AG08395 (cell line): ENCODE measurements at regions not wholly inside any gene's neighbourhood (a gene's known extent, or its start where the extent isn't known, plus 50 kb on each side); places are given as distances from the start of the nearest gene placed in this dataset.
"Not testable (repeated sequence)": the region's sequence is repeated elsewhere in the genome, so short reads cannot be mapped to it uniquely, and the experiment has no call there.

ENCODE experiments used
- DNase-seq: peaks from one replicate; pipeline ENCODE4 v3.0.0; 2012; ENCODE audit warnings: mixed read lengths, low spot score

DNA sequence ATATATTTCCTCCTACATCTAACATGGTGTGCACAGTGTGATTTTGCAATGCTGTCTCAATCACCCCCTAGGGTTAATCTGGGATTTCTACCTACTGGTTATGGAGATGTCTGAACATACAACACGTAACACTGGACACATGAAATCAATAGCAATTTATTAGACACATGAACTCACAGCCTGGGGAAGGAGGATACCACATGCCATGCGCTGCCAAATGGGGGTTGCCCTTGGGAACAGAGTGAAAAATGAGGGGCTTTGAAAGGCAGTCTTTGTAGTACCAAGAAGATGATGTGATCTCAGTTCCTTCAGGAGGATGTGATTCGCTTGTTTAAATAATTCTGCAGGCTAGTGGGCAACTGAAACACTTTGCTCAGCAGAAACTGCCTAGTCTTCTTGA is 253.6 kb upstream of the LRRC4C start:
- DNase-seq, result no peak

DNA sequence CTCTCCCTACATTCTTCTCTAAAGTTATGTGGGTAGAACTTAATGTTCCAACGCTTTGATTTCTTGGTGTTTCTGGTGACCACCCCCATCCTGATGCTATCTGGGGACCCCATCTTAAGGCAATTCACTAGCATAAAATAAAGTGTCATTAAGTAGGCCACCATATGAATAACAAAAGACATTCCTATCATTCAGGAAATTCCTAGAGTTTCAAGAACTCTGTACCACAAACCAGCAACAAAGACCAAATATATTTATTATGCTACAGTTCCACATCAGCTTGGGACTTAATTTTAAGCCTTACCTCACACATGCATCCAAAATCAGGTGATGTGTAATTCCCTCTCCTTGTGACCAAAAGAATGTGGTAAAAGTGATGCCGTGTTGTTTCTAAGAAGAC is 254.6 kb upstream of the LRRC4C start:
- no peak for DNase-seq

DNA sequence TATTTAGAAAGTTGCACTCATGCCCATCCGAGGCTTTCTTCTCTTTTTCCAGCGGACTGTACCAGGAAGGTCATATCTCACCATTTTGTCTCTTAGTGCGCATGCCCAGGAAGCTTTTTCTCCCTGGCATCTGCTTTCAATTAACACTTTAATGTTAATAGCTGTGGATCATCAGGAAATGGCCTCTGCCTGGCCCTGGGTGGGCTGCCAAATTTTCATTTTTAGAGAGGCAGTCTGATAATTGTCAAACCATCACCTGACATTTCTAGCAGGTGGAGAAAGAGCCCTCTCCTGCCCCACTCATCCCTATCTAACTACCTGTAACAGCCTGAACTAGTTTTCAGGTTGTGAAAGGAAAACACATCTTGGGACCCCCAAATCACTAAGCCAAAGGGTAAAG is 257.4 kb upstream of the LRRC4C start:
- DNase-seq, result no peak

DNA sequence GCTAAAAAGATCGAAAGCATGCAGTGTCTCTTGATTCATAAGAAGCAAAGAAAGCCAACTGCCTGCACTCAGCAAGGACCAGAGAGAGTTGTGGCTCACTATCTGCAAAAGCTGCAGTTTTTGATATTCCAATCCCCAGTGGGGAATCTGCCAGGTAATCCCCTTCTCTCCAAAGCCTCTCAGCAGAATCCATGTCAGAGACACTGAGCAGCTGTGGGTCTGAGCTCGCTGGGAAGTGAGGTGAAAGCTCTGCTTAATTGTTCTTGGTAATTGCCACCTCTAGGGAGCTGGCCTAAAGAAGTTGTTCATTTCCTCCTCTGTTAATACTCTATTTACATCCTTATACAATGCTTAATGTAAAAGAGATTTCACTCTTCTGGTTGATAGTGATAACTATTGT is 261.3 kb upstream of the LRRC4C start:
- DNase-seq, result no peak

DNA sequence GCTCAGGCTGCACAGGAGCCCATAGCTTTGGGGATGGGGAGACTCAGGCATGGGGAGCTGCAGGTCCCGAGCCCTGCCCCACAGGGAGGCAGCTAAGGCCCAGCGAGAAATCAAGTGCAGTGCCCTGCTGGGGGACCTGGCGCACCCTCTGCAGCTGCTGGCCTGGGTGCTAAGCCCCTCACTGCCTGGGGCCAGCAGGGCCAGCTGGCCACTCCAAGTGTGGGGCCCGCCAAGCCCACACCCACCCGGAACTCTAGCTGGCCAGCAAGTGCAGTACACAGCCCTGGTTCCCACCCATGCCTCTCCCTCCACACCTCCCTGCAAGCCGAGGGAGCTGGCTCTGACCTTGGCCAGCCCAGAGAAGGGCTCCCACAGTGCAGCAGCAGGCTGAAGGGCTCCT is 268.7 kb upstream of the LRRC4C start:
- not testable (repeated sequence) for DNase-seq

DNA sequence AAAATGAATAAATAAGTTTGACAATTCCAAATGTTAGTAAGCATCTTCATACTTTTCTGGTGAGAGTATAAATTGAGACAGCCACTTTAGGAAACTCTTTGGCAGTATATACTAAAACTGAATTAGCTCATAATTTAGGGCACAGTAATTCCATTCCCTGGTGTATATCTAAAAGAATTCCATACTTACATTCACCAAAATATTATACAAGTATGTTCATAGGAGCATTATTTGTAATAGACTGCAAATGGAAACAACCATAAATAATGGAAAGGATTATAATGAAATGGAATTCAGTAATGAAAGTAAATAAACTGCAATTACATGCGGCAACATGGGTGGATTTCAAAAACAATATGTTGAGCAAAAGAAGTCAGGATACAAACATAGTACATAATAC is 315.8 kb upstream of the LRRC4C start:
- DNase-seq, result no peak

DNA sequence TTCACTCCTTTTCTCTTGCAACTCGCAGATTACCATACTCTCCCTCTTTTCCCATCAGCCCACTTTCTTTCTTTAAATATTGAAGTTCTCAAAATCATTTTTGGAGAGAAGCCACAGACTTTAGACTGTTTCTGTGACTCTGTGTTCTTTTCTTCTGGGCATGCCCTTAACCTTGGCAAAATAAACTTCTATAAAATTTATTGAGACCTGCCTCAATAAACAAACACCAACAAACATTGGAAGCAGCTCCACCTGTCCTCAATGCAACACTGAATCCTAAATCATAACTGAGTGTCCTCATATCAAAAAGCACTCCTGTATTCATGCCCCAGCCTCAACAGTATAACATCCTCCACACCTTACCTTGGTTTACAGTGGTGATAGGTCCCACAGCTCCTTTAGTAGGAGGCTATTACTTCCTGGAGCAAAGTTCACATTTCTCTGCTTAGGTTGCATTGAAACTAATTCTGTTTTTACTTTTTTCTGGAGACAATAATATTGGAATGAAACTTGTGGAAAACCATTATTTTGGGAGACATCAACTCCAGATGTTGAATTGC is 320.0 kb upstream of the LRRC4C start:
- DNase-seq, result no peak

DNA sequence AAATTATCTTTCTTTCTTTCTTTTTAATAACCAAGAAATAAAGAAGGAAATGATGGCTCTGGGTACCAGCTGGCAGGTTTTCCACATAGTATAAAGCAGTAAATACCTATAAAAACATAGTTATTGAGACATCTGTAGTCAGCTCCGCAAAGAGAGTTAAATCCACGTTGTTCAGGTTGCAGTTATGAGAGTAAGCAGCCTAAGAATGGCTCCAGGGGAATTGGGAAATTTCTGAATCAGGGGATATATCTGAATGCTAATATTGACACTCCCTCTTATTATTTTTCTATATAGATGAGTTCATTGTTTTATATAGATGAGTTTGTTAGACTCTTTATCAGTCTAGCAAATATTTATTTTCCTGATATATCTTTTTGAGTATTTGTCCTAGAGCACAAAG is 322.0 kb upstream of the LRRC4C start:
- DNase-seq, result no peak

DNA sequence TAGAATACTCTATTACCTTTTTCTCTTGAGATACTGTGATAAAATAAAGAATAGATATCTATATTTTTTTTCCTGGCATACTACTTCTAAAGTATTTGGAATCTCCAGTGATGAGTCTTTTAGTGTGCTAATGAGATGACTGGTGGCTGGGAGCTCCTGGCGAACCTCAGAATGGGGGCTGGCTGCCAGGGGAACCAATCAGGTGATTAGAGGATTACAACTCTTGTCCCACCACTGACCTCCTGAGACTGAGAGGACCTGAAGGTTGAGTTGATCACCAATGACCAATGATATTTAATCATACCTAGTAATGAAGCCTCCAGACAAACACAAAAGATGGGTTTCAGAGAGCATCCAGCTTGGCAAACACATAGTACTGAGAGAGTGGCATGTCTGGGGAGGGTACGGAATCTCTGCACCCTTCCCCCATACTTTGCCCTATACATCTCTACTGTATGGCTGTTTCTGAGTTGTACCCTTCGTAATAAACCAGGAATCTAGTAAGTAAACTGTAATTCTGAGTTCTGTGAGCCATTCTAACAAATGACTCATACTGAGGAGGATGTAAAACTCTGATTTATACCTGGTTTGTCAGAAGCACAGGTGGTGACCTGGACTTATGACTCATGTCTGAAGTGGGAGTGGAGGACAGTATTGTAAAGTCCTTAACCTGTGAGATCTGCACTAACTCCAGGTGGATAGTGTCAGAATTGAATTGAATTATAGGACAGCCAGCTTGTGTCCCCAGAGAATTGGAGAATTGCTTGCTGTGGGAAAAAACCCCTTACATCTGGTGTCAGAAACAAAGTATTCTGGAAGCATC is 325.3 kb upstream of the LRRC4C start:
- no peak for DNase-seq

DNA sequence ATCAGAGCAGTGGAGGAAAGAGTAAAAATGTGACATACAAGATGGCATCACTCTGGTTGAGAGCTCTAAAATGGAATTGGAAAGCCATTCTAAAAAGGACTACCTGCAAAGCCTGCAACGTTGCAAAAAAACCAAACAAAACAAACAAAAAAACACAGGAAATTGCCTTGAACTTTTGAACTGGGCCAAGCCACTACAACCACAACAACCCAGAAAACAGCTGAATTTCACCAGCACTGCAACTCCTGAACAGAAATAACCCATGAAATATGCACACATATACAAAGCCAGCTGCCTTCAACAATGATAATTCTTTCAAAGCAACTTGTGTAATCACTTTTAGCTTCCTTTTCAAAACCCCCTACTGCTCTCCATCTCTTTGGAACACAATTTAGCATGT is 326.6 kb upstream of the LRRC4C start:
- DNase-seq, result no peak

DNA sequence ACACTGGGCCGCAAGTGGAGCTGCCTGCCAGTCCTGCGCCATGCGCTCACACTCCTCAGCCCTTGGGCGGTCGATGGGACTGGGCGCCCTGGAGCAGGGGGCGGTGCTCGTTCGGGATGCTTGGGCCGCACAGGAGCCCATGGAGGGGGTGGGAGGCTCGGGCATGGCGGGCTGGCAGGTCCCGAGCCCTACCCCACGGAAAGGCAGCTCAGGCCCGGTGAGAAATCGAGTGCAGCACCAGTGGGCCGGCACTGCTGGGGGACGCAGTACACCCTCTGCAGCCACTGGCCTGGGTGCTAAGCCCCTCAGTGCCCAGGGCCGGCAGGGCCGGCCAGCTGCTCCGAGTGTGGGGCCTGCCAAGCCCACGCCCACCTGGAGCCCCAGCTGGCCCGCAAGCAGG is 328.7 kb upstream of the LRRC4C start:
- no peak for DNase-seq

DNA sequence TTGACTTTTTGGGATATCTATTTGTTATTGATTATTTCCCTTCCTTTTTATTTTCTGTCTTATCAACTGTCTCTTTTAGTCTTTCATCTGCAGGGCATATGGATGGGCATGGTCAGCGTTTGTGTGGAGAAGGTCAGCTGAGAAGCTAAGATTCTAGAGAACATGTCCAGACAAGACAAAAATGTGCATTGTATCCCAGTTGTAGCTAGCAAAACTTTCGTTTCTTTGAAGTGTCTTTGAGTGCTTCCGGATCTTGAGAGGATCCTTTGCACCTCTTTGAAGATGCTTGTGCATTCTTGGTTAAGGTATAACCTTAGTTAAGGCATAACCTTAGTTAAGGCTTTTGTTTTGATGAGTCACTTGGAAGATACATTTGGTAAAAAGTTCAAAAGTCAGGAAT is 329.9 kb upstream of the LRRC4C start:
- no peak for DNase-seq

DNA sequence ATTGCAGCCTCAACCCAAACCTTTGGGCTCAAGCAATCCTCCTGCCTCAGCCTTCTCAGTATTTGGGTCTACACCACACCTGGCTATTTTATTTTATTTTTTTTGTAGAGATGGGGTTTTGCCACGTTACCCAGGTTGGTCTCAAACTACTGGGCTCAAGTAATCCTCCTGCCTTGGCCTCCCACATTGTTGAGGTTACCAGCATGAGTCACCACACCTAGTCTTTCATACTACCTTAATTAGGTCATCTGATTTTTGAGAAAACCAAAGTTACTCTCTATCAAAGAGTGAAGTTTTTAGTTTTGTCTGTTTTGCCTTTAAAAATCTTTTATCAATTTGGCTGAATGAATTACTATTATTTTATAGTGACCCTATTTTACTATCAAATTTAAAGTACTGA is 335.6 kb upstream of the LRRC4C start:
- no peak for DNase-seq

DNA sequence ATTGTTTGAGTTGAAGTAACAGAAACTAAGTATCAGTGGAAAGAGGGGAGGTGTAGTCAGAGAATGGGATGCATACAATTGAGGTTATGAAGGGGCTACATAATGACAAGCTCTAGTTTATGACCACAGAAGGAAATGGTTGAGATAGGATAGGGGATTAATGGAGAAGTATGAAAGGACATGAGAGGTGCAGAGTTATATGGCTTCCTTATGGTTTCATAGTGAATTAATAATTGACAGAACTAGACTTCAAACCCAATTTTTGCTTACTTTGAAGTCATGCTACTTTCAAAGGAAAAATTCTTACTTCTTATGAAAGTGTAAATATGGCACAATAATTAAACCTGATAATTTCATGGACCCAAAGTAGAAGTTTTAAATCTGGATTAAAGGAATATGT is 340.3 kb upstream of the LRRC4C start:
- DNase-seq, result no peak

DNA sequence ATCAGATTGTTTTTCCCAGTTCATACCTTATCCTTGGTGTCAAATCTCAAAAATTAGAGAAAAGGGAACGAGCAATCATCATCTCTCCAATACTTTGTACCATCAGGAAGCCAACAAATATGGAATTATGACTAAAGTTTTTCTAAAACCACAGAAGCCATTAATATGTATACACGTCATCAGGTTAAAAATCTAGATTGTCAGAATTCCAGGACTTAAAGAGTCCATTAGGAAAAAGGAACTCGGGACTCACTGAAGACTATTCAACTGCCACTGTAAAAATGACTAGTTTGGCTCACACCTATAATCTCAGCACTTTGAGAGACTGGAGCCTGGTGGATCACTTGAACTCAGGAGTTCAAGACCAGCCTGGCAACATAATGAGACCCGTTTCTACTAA is 344.4 kb upstream of the LRRC4C start:
- no peak for DNase-seq

DNA sequence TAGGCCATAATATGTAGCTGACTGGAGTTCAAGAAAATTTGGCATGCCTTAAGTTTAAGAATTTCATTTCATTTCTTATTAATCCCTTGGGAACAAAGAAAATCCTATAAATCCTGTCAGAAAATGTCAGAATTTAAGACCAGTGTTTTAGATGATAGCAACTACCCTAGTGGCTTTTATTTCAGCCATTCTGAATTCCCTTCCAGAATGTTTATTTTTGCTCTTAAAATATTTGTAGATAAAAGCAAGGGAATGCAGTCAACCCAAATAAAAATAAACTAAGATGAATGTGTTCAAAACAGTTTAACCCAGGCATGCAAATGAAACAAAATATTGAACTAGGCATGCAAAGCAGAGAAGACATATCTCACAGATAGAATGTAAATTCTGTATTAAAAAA is 356.9 kb upstream of the LRRC4C start:
- no peak for DNase-seq

DNA sequence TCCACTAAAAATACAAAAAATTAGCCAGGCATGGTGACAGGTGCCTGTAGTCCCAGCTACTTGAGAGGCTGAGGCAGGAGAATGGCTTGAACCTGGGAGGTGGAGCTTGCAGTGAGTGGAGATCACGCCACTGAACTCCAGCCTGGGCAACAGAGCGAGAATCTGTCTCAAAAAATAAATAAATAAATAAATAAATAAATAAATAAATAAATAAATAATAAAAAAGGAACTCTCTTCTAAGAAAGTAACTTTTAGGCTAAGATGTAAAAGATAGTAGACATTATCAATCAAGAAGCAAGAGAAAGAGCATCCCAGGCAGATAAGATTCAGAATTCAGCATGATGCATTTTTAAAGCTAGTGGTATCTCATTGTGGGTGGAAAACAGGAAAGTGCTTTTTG is 364.8 kb upstream of the LRRC4C start:
- DNase-seq, result not testable (repeated sequence)

DNA sequence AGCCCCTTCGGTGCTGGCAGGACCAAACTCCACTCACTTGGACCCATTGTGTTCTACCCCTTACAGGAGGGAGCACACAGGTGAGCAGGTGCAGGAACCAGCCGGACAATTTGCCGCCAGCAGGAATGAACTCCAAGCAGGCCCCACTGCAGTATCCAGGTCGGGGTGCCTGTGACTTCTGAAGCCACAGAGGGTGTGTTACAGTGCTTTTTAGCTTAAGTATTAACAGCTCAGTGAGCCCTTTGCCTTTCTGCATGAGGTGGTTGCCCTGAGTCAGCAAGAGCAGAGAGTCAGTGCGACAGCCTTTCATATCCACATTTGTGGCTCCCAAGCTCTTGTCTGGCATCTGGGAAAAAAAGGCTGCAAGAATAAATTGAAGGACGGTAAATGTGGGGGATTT is 366.6 kb upstream of the LRRC4C start:
- DNase-seq, result no peak

DNA sequence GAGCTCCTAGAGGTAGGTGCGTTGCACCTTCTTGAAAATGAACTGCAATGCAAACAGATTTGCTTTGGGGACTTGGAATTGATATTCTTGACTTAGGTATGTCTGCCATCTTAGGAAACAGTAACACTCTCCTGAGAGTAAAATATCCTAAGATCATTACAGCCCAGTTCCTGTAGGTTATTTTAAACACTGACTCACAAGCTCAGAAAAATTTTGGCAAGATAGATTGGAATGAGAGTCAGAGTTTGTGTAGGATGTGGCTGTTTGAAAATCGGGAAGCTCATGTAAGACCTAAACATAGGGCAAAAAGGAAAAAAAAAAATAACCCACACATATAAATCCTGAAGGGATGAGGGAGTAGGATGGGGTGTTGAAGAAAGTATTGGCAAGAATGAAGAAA is 377.0 kb upstream of the LRRC4C start:
- no peak for DNase-seq

DNA sequence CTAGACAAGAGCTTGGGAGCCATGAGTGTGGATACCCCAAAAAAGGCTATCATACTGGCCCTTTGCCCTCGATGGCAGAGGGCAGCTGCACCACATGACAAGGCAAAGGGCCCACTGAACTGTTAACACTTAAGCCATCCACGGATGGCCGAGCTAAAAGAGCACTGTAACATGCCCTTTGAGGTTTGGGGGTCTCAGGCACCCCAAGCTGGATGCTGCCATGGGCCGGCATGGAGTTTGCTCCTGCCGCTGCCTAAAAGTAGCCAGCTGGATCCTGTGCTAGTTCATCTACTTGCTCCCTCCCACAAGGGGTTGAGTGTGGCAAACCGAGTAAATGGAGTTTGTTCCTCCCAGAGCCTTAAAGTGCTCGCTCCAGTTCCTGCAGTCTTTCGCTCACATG is 383.2 kb upstream of the LRRC4C start:
- DNase-seq, result no peak

DNA sequence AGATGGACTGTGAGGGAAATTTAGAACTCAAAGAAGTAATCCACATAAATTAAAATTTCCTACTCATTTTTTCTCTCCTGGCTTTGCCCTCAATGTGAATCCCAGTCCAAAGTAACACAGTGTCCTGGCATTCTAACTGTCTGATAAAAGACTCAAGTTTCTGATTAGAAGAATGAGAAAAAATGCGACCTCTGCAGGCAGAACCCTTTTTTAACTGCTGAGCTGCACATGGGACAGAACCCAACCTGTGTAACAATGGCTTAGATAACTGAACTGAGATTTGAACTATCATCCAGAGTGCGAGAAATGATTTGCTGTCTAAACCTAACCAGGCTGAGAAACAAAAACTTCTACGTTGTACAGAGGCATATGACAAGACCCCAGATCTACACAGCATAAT is 385.6 kb upstream of the LRRC4C start:
- DNase-seq, result no peak

DNA sequence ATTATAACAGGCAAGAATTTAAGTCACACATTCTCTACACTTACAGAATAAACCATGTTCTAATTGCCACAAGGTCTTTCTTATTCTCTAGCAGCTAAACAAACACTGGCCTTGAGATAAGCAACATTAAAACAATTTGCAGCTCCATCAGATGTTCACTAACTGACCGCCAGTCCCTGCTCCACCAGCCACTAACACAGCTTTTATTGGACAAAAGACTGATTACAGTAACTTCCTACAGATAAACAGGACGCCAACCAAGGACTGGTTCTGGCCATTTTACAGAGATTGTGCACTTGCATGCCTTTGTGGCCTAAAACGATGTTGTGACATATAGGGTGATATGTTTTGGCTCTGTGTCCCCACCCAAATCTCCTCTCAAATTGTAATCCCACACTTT is 388.9 kb upstream of the LRRC4C start:
- DNase-seq, result no peak

DNA sequence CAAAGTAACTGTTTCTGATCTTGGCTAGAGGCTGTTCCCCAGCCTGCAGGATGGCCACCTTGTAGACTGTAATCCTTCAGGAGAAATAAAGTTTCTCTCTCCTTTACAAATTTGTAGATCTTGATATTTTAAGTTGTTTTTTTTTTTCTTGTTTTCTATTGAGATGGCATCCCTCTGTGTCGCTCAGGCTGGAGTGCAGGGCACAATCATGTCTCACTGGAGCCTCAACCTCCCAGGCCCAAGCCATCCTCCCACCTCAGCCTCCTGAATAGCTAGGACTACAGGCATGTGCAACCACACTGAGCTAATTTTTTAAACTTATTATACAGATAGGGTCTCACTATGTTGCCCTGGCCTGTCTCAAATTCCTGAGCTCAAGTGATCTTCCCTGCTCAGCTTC is 389.8 kb upstream of the LRRC4C start:
- no peak for DNase-seq

DNA sequence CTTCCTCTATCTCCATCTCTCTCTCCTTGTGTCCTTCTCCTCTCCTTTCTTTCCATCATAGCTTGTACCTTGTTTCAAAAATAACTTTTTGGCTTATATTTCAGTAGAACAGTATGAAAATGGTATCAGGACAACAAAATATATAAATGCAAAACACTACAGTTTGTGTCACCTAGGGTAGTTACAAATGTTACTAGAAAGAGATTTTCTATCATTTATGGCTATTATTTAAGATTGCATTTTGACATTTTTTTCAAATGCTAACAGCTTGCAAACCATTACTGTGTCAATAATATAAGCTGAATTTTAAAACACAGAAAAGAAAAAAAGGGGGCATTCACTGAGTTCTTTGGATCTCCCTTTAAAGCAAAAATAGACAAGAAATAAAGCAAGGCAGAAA is 392.3 kb upstream of the LRRC4C start:
- DNase-seq, result no peak
